OCI-LY3 (cell line): ENCODE measurements at regions not wholly inside any gene's neighbourhood (a gene's known extent, or its start where the extent isn't known, plus 50 kb on each side); places are given as distances from the start of the nearest gene placed in this dataset.

ENCODE experiments used
- EZH2phosphoT487 ChIP-seq: fragments of 200-600 bp; shearing (Covaris generic); IDR thresholded peaks from 2 replicates; pipeline ENCODE4 v1.6.1; 2018; ENCODE audit warnings: antibody characterized with exemption, mixed run types, low read depth
- TF ChIP-seq, protein P1 (sequence below): fragments of 200-600, 300-600 bp; sonication (generic); IDR thresholded peaks from 2 replicates; pipeline ENCODE4 v1.5.1; 2014; ENCODE audit warnings: antibody characterized with exemption, low read length, low read depth

DNA sequence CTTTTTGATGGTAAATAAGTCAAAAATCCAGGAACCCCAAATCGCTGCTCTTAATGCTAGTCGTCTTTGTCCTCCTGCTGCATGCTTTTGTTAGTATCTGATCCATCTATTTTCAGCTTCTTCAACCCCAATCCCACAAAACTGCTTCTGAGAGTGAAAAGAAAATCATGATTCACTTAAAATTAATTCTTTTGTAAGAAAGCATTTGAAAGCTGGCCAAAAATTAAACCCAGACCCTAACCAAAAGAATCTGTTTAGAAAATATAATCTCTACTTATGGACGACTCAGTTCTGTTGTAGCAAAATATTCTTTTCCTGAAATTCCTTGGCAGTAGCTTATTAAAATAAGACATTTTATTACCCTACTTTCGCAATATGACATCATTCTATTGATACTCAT is 443.6 kb upstream of the SYT1 start:
- TF ChIP-seq, protein P1, sequence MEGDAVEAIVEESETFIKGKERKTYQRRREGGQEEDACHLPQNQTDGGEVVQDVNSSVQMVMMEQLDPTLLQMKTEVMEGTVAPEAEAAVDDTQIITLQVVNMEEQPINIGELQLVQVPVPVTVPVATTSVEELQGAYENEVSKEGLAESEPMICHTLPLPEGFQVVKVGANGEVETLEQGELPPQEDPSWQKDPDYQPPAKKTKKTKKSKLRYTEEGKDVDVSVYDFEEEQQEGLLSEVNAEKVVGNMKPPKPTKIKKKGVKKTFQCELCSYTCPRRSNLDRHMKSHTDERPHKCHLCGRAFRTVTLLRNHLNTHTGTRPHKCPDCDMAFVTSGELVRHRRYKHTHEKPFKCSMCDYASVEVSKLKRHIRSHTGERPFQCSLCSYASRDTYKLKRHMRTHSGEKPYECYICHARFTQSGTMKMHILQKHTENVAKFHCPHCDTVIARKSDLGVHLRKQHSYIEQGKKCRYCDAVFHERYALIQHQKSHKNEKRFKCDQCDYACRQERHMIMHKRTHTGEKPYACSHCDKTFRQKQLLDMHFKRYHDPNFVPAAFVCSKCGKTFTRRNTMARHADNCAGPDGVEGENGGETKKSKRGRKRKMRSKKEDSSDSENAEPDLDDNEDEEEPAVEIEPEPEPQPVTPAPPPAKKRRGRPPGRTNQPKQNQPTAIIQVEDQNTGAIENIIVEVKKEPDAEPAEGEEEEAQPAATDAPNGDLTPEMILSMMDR = no peak
- no peak for TF ChIP-seq EZH2phosphoT487
